Progenitor cell of endocrine pancreas (in vitro differentiated cells): ENCODE measurements at regions not wholly inside any gene's neighbourhood (a gene's known extent, or its start where the extent isn't known, plus 50 kb on each side); places are given as distances from the start of the nearest gene placed in this dataset.
"Not testable (repeated sequence)": the region's sequence is repeated elsewhere in the genome, so short reads cannot be mapped to it uniquely, and the experiment has no call there.

ENCODE experiments used
- DNase-seq: peaks from one replicate; pipeline ENCODE4 v3.0.0; 2021; ENCODE audit warnings: low spot score; ENCODE audit not compliant: unreplicated experiment
- H3K27ac Mint-ChIP-seq: 2 replicates; pipeline ENCODE4 v1.8.0; 2021; ENCODE audit warnings: mild to moderate bottlenecking, moderate library complexity, mixed read lengths
- H3K27me3 Mint-ChIP-seq: 2 replicates; pipeline ENCODE4 v1.8.0; 2021; ENCODE audit warnings: mixed read lengths
- H3K36me3 Mint-ChIP-seq: 2 replicates; pipeline ENCODE4 v1.8.0; 2022; ENCODE audit warnings: mixed read lengths; ENCODE audit not compliant: insufficient read depth
- H3K4me1 Mint-ChIP-seq: 2 replicates; pipeline ENCODE4 v1.8.0; 2021; ENCODE audit warnings: low read depth, mixed read lengths
- H3K4me3 Mint-ChIP-seq: 2 replicates; pipeline ENCODE4 v1.8.0; 2021; ENCODE audit warnings: low read depth, mild to moderate bottlenecking, moderate library complexity, mixed read lengths
- H3K9me3 Mint-ChIP-seq: 2 replicates; pipeline ENCODE4 v1.8.0; 2021; ENCODE audit warnings: low read depth, mixed read lengths
- TF ChIP-seq, protein P1 (sequence below): fragments of 200-600 bp; sonication (generic); IDR thresholded peaks from one replicate; pipeline ENCODE4 v1.5.0; 2021; ENCODE audit warnings: antibody characterized with exemption, mild to moderate bottlenecking; ENCODE audit not compliant: unreplicated experiment

DNA sequence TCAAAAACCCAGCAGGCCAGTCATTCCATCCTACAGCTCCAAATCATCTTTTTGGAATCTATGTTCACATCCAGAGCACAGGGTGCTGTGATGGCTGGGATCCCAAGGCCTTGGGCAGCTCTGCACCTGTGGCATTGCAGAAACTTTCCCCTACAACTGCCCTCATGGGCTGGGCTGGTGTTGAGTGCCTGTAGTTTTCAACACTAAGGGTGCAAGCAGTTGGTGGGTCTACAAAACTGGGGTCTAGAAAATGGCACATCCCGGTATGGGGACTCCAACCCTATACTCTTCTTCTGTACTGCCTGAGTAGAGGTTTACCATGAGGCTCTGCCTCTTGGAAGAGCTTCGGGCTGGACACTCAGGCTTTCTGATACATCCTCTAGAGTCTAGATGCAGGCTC is 95.2 kb upstream of the TEKT4 start:
- TF ChIP-seq, protein P1, sequence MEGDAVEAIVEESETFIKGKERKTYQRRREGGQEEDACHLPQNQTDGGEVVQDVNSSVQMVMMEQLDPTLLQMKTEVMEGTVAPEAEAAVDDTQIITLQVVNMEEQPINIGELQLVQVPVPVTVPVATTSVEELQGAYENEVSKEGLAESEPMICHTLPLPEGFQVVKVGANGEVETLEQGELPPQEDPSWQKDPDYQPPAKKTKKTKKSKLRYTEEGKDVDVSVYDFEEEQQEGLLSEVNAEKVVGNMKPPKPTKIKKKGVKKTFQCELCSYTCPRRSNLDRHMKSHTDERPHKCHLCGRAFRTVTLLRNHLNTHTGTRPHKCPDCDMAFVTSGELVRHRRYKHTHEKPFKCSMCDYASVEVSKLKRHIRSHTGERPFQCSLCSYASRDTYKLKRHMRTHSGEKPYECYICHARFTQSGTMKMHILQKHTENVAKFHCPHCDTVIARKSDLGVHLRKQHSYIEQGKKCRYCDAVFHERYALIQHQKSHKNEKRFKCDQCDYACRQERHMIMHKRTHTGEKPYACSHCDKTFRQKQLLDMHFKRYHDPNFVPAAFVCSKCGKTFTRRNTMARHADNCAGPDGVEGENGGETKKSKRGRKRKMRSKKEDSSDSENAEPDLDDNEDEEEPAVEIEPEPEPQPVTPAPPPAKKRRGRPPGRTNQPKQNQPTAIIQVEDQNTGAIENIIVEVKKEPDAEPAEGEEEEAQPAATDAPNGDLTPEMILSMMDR = no peak
- no peak for DNase-seq
- Mint-ChIP-seq H3K27me3 (no peaks in the 10 kb centered on the region), H3K4me3 (no peak overlapping the region), H3K4me1 (no peaks in the 10 kb centered on the region), H3K36me3 (peaks cover 1% of the 10 kb centered on the region), H3K27ac (no peak overlapping the region), H3K9me3 (peaks cover 70% of the 10 kb centered on the region)

DNA sequence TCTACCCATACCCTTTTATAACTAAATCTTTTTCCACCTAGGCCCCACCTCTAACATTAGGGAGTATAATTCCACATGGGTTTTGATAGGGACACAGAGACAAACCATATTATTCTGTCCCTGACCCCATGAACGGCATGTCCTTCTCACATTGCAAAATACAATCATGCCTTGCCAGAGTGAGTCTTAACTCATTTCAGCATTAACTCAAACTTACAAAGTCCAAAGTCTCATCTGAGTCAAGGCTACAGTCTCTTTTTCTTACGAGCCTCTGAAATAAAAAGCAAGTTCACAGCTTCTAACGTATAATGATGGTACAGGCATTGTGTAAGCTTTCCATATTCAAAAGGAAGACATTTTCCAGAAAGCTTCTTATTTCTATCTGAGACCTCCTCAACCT is 86.1 kb upstream of the TEKT4 start:
- H3K9me3 Mint-ChIP-seq = peaks cover 48% of the 10 kb centered on the region
- not testable (repeated sequence) for H3K27ac Mint-ChIP-seq, H3K36me3 Mint-ChIP-seq, DNase-seq, H3K4me1 Mint-ChIP-seq, H3K27me3 Mint-ChIP-seq, H3K4me3 Mint-ChIP-seq

DNA sequence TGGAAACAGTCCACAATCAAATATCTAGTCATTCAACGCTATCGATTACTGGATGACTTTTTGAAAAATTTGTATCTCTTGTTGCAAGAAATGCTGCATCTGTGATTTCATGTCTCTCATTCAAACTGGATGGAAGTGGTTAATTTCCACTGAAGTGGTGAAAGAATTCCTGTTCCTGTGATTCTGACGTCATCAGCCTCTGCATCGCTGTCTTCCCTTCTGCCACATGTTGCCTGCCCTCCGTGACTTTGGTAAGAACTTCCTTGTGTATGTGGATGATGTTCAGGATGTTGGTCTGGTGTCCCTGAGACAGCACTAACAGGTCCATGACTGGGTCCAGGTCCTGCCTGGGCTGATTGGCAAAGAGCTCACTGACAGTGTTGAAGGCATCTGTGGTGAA is 84.8 kb upstream of the TEKT4 start:
- not testable (repeated sequence) for H3K4me3 Mint-ChIP-seq, DNase-seq, H3K36me3 Mint-ChIP-seq, H3K27ac Mint-ChIP-seq, H3K4me1 Mint-ChIP-seq, H3K27me3 Mint-ChIP-seq
- H3K9me3 Mint-ChIP-seq = peaks cover 45% of the 10 kb centered on the region

DNA sequence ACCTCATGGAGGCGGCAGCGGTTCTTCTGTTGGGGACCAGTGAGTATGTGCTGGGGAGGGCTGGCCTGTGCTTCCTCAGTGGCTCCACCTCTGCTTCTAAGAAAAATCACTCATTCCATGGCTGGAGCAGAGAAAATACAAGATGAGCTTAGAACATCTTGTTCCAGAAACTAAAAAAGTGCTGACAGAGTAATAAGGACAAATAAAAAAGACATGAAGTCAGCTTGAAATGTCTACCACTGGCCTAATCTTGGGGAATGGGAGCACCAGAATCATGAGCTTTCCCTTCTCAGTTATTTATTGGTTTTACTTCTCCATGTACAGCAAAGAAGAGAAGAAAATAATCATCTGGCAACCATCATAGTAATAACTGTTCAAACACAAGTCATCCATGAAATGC is 81.1 kb upstream of the TEKT4 start:
- H3K4me3 Mint-ChIP-seq, H3K4me1 Mint-ChIP-seq, H3K27ac Mint-ChIP-seq, H3K36me3 Mint-ChIP-seq, DNase-seq, H3K27me3 Mint-ChIP-seq: not testable (repeated sequence)
- peaks cover 39% of the 10 kb centered on the region for H3K9me3 Mint-ChIP-seq

DNA sequence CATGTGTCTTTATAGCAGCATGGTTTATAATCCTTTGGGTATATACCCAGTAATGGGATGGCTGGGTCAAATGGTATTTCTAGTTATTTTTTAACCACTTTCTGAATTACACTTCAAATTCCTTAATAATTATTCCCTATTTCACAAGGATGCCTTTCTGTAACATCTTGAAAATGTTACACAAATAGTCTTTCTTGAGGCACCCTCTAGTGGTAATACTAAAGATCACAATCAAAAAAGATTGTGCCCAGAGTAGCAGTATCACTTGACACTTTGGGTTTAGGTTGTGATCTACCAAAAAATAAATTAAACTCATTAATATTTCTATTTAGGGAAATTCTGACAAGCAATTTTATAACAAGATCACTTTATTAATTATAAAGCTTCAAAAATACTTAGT is 74.0 kb upstream of the TEKT4 start:
- H3K27ac Mint-ChIP-seq, H3K4me1 Mint-ChIP-seq, H3K27me3 Mint-ChIP-seq, H3K4me3 Mint-ChIP-seq, H3K36me3 Mint-ChIP-seq, DNase-seq: not testable (repeated sequence)
- H3K9me3 Mint-ChIP-seq = peaks cover 35% of the 10 kb centered on the region
